ENCODE measurements at regions not wholly inside any gene's neighbourhood (a gene's known extent, or its start where the extent isn't known, plus 50 kb on each side); places are given as distances from the start of the nearest gene placed in this dataset.
A peak's percentile ranks its signal among the peaks of the same experiment; 100 is the strongest.

DNA sequence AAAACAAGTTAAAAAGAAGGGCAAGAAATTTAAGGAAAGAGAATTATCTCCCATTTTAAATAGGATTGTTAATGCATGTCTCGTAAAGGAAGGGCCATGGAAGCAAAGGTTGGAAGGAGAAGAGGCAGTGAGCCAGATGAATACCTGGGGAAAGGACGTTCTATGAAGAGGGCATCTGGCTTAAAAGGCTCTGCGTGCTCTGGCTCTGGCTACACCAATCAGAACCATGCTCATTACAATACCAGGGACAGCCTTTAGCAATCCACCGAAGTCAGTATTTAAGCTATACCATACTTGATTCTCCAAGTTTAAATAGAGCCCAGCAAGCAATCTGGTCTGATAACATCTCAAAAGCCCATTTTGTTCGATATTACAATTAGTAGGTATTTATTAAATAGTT lies 58.5 kb upstream of the C1orf87 start:
- H2BK12ac ChIP-seq (ENCODE audit: low read length in 2 of 2): no peak overlapping the region
- no peak overlapping the region for H2BK15ac ChIP-seq (ENCODE audit: low read depth, poor library complexity, severe bottlenecking)
- no peak overlapping the region for H3K23ac ChIP-seq (ENCODE audit: low read length in 2 of 2)
- 61% methylated on average over 4 of the region's 5 CpGs for WGBS
- no peak overlapping the region for H2BK5ac ChIP-seq (ENCODE audit: low read depth, low read length, poor library complexity, severe bottlenecking)
- no peak overlapping the region for H4K8ac ChIP-seq (ENCODE audit: low read length)
- H3K36me3 ChIP-seq (ENCODE audit: control insufficient read depth in 1 of 2, insufficient read depth in 2 of 2, low read depth in 1 of 2, low read length in 2 of 2): no peaks in the 10 kb centered on the region
- no peaks in the 10 kb centered on the region for H3K27me3 ChIP-seq (ENCODE audit: control insufficient read depth in 1 of 2, insufficient read depth in 1 of 2, low read length in 2 of 2)
- no peak overlapping the region for H3K4ac ChIP-seq (ENCODE audit: low read depth in 1 of 2, low read length in 2 of 2)
- no peaks in the 10 kb centered on the region for H3K9me3 ChIP-seq (ENCODE audit: control insufficient read depth, low read length)
- H3K4me2 ChIP-seq (ENCODE audit: low read length, poor library complexity, severe bottlenecking): no peak overlapping the region
- no peak overlapping the region for H3K4me3 ChIP-seq (ENCODE audit: insufficient read depth in 1 of 2, low read depth in 1 of 2, low read length in 2 of 2)
- H3K27ac ChIP-seq (ENCODE audit: low read length, poor library complexity, severe bottlenecking): no peak overlapping the region
- H4K91ac ChIP-seq (ENCODE audit: low read length): no peak overlapping the region
- H3K79me1 ChIP-seq (replicated peaks; ENCODE audit: low read length, poor library complexity, severe bottlenecking): no peaks in the 10 kb centered on the region
- no peak for DNase-seq
- no peak overlapping the region for H2AFZ ChIP-seq (ENCODE audit: low read depth, low read length)
- peaks cover 1% of the 10 kb centered on the region for H3K4me1 ChIP-seq (ENCODE audit: control insufficient read depth, insufficient read depth, low read depth, low read length)
- no peak overlapping the region for H2BK120ac ChIP-seq (ENCODE audit: low read depth, low read length)
- H3K18ac ChIP-seq (ENCODE audit: low read depth in 1 of 2, low read length in 2 of 2): no peak overlapping the region
- no peak overlapping the region for H3K9ac ChIP-seq (ENCODE audit: low read length)
- H3K14ac ChIP-seq (ENCODE audit: low read length in 2 of 2): no peak overlapping the region
- peak overlapping the region; percentile 65 for H2AK5ac ChIP-seq (ENCODE audit: low read length, severe bottlenecking)

DNA sequence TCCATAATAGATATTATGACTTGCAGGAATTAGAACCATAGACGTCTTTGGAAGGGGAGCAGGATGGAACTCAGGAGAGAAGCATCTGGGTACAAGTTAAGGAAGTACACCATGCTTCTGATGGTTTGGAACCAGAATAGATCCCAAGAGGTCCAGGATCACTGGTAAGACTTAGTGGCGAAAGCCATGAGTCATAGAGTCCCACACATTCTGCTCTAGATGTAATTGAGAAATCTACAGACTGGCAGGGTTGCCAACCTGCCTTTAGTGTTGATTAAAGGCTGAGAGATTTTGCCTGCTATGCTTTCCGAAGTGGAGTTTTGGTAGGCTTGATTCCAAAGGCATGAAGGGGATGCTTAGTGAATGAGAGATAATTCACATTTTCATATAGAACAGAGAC lies 57.1 kb upstream of the C1orf87 start:
- Histone ChIP-seq H3K14ac (ENCODE audit: low read length in 2 of 2) (no peak overlapping the region), H2AK5ac (ENCODE audit: low read length, severe bottlenecking) (peak overlapping the region; percentile 28), H3K4me1 (ENCODE audit: control insufficient read depth, insufficient read depth, low read depth, low read length) (peaks cover 1% of the 10 kb centered on the region), H3K4me2 (ENCODE audit: low read length, poor library complexity, severe bottlenecking) (no peak overlapping the region), H3K4ac (ENCODE audit: low read depth in 1 of 2, low read length in 2 of 2) (no peak overlapping the region), H4K8ac (ENCODE audit: low read length) (no peak overlapping the region), H3K18ac (ENCODE audit: low read depth in 1 of 2, low read length in 2 of 2) (no peak overlapping the region), H3K79me1 (replicated peaks; ENCODE audit: low read length, poor library complexity, severe bottlenecking) (no peaks in the 10 kb centered on the region), H2BK15ac (ENCODE audit: low read depth, poor library complexity, severe bottlenecking) (no peak overlapping the region), H3K23ac (ENCODE audit: low read length in 2 of 2) (no peak overlapping the region), H4K91ac (ENCODE audit: low read length) (no peak overlapping the region), H3K27ac (ENCODE audit: low read length, poor library complexity, severe bottlenecking) (no peak overlapping the region), H3K9ac (ENCODE audit: low read length) (no peak overlapping the region), H2BK5ac (ENCODE audit: low read depth, low read length, poor library complexity, severe bottlenecking) (no peak overlapping the region), H2BK12ac (ENCODE audit: low read length in 2 of 2) (no peak overlapping the region), H3K36me3 (ENCODE audit: control insufficient read depth in 1 of 2, insufficient read depth in 2 of 2, low read depth in 1 of 2, low read length in 2 of 2) (no peaks in the 10 kb centered on the region), H2BK120ac (ENCODE audit: low read depth, low read length) (no peak overlapping the region), H2AFZ (ENCODE audit: low read depth, low read length) (no peak overlapping the region), H3K9me3 (ENCODE audit: control insufficient read depth, low read length) (no peaks in the 10 kb centered on the region), H3K4me3 (ENCODE audit: insufficient read depth in 1 of 2, low read depth in 1 of 2, low read length in 2 of 2) (no peak overlapping the region), H3K27me3 (ENCODE audit: control insufficient read depth in 1 of 2, insufficient read depth in 1 of 2, low read length in 2 of 2) (no peaks in the 10 kb centered on the region)
- no peak for DNase-seq
- 79% methylated on average over 2 of the region's 3 CpGs for WGBS

DNA sequence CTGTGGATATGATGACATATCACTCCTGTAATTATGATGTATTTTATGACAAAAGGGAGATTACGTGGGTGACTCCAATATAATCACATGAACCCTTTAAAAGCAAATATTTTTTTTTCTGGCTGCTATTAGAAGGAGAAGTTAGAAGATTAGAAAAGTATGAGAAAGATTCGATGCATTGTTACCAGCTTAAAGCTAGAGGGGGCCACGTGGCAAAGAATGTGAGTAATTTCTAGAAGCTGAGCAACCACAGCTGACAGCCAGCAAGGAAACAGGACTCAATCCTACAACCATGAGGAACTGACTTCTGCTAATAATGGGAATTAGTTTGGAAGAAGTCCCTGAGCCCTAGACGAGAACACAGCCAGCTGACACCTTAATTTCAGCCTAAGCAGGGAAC lies 56.3 kb upstream of the C1orf87 start:
- no peak overlapping the region for H2BK5ac ChIP-seq (ENCODE audit: low read depth, low read length, poor library complexity, severe bottlenecking)
- no peak overlapping the region for H3K4me2 ChIP-seq (ENCODE audit: low read length, poor library complexity, severe bottlenecking)
- no peak overlapping the region for H2AK5ac ChIP-seq (ENCODE audit: low read length, severe bottlenecking)
- no peak overlapping the region for H3K18ac ChIP-seq (ENCODE audit: low read depth in 1 of 2, low read length in 2 of 2)
- H3K36me3 ChIP-seq (ENCODE audit: control insufficient read depth in 1 of 2, insufficient read depth in 2 of 2, low read depth in 1 of 2, low read length in 2 of 2): no peaks in the 10 kb centered on the region
- DNase-seq: no peak
- no peak overlapping the region for H4K91ac ChIP-seq (ENCODE audit: low read length)
- no peaks in the 10 kb centered on the region for H3K27me3 ChIP-seq (ENCODE audit: control insufficient read depth in 1 of 2, insufficient read depth in 1 of 2, low read length in 2 of 2)
- H3K4me1 ChIP-seq (ENCODE audit: control insufficient read depth, insufficient read depth, low read depth, low read length): peaks cover 1% of the 10 kb centered on the region
- no peak overlapping the region for H2BK12ac ChIP-seq (ENCODE audit: low read length in 2 of 2)
- no peak overlapping the region for H2BK120ac ChIP-seq (ENCODE audit: low read depth, low read length)
- no peak overlapping the region for H3K14ac ChIP-seq (ENCODE audit: low read length in 2 of 2)
- H3K4ac ChIP-seq (ENCODE audit: low read depth in 1 of 2, low read length in 2 of 2): no peak overlapping the region
- no peak overlapping the region for H2AFZ ChIP-seq (ENCODE audit: low read depth, low read length)
- H3K4me3 ChIP-seq (ENCODE audit: insufficient read depth in 1 of 2, low read depth in 1 of 2, low read length in 2 of 2): no peak overlapping the region
- no peaks in the 10 kb centered on the region for H3K9me3 ChIP-seq (ENCODE audit: control insufficient read depth, low read length)
- WGBS: 54% methylated on average over 2 of the region's 4 CpGs
- H2BK15ac ChIP-seq (ENCODE audit: low read depth, poor library complexity, severe bottlenecking): no peak overlapping the region
- no peak overlapping the region for H3K23ac ChIP-seq (ENCODE audit: low read length in 2 of 2)
- no peak overlapping the region for H3K27ac ChIP-seq (ENCODE audit: low read length, poor library complexity, severe bottlenecking)
- no peak overlapping the region for H3K9ac ChIP-seq (ENCODE audit: low read length)
- H4K8ac ChIP-seq (ENCODE audit: low read length): no peak overlapping the region
- no peaks in the 10 kb centered on the region for H3K79me1 ChIP-seq (replicated peaks; ENCODE audit: low read length, poor library complexity, severe bottlenecking)

DNA sequence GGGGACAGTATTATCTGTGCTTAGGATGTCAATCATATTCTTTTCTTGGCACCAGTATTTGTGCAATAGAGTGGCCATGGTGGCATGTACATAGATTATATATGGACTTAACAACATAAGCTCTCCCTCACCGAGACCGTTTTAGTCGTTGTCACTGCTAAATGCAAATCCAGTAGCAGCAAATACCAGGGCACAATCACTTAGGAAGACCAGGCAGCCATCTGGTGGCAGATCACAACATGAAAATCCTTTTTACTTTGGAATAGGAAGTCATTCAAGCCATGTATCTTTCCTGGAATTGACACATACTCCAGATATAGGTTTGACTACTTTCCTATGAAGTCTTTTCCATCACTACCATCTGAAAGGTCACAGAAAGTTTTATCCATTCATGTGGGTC lies 53.2 kb upstream of the C1orf87 start:
- Histone ChIP-seq H4K8ac (ENCODE audit: low read length) (no peak overlapping the region), H2AFZ (ENCODE audit: low read depth, low read length) (no peak overlapping the region), H3K27me3 (ENCODE audit: control insufficient read depth in 1 of 2, insufficient read depth in 1 of 2, low read length in 2 of 2) (no peaks in the 10 kb centered on the region), H3K9ac (ENCODE audit: low read length) (no peak overlapping the region), H3K4ac (ENCODE audit: low read depth in 1 of 2, low read length in 2 of 2) (no peak overlapping the region), H3K4me2 (ENCODE audit: low read length, poor library complexity, severe bottlenecking) (no peak overlapping the region), H2AK5ac (ENCODE audit: low read length, severe bottlenecking) (no peak overlapping the region), H3K14ac (ENCODE audit: low read length in 2 of 2) (no peak overlapping the region), H3K36me3 (ENCODE audit: control insufficient read depth in 1 of 2, insufficient read depth in 2 of 2, low read depth in 1 of 2, low read length in 2 of 2) (no peaks in the 10 kb centered on the region), H3K4me3 (ENCODE audit: insufficient read depth in 1 of 2, low read depth in 1 of 2, low read length in 2 of 2) (no peak overlapping the region), H3K9me3 (ENCODE audit: control insufficient read depth, low read length) (no peaks in the 10 kb centered on the region), H2BK120ac (ENCODE audit: low read depth, low read length) (no peak overlapping the region), H2BK15ac (ENCODE audit: low read depth, poor library complexity, severe bottlenecking) (no peak overlapping the region), H3K4me1 (ENCODE audit: control insufficient read depth, insufficient read depth, low read depth, low read length) (no peaks in the 10 kb centered on the region), H2BK5ac (ENCODE audit: low read depth, low read length, poor library complexity, severe bottlenecking) (no peak overlapping the region), H3K79me1 (replicated peaks; ENCODE audit: low read length, poor library complexity, severe bottlenecking) (no peaks in the 10 kb centered on the region), H3K23ac (ENCODE audit: low read length in 2 of 2) (no peak overlapping the region), H2BK12ac (ENCODE audit: low read length in 2 of 2) (no peak overlapping the region), H3K27ac (ENCODE audit: low read length, poor library complexity, severe bottlenecking) (no peak overlapping the region), H3K18ac (ENCODE audit: low read depth in 1 of 2, low read length in 2 of 2) (no peak overlapping the region), H4K91ac (ENCODE audit: low read length) (no peak overlapping the region)
- DNase-seq: peak; percentile 4
- 59% methylated on average over 3 of the region's 3 CpGs for WGBS
